GM23248 (cell line): ENCODE measurements at regions not wholly inside any gene's neighbourhood (a gene's known extent, or its start where the extent isn't known, plus 50 kb on each side); places are given as distances from the start of the nearest gene placed in this dataset.
"Not testable (repeated sequence)": the region's sequence is repeated elsewhere in the genome, so short reads cannot be mapped to it uniquely, and the experiment has no call there.

Source experiments
- DNase-seq: peaks from one replicate; pipeline ENCODE4 v3.0.0-alpha.2; 2015
- H2AFZ ChIP-seq: fragments of 200-600 bp; sonication (generic); 2 replicates; pipeline ENCODE4 v1.6.1; 2016; ENCODE audit warnings: antibody characterized with exemption
- H3F3A ChIP-seq: fragments of 200-600 bp; sonication (generic); 2 replicates; pipeline ENCODE4 v1.6.1; 2016; ENCODE audit warnings: mild to moderate bottlenecking, antibody characterized with exemption, mixed run types; ENCODE audit not compliant: insufficient read depth
- H3K27ac ChIP-seq: fragments of 200-600 bp; sonication (generic); 2 replicates; pipeline ENCODE4 v1.5.1; 2016; ENCODE audit warnings: mild to moderate bottlenecking
- H3K27me3 ChIP-seq: fragments of 200-600 bp; sonication (generic); replicated peaks from 2 replicates; pipeline ENCODE4 v1.6.1; 2016; ENCODE audit warnings: mild to moderate bottlenecking; ENCODE audit not compliant: insufficient read depth
- H3K36me3 ChIP-seq: fragments of 200-600 bp; sonication (generic); 2 replicates; pipeline ENCODE4 v1.6.1; 2016; ENCODE audit warnings: low read depth, mild to moderate bottlenecking
- H3K4me1 ChIP-seq: fragments of 200-600 bp; sonication (generic); 2 replicates; pipeline ENCODE4 v1.6.1; 2016; ENCODE audit warnings: mild to moderate bottlenecking; ENCODE audit not compliant: insufficient read depth
- H3K4me2 ChIP-seq: fragments of 200-600 bp; sonication (generic); one replicate; pipeline ENCODE4 v1.6.1; 2016; ENCODE audit warnings: mild to moderate bottlenecking; ENCODE audit not compliant: unreplicated experiment
- H3K4me3 ChIP-seq: fragments of 200-600 bp; sonication (generic); 2 replicates; pipeline ENCODE4 v1.5.1; 2016; ENCODE audit warnings: mild to moderate bottlenecking
- H3K79me2 ChIP-seq: fragments of 200-600 bp; sonication (generic); 2 replicates; pipeline ENCODE4 v1.6.1; 2016; ENCODE audit warnings: mild to moderate bottlenecking; ENCODE audit not compliant: insufficient read depth
- H3K9ac ChIP-seq: fragments of 200-600 bp; sonication (generic); 2 replicates; pipeline ENCODE4 v1.6.1; 2016; ENCODE audit warnings: mild to moderate bottlenecking
- H3K9me2 ChIP-seq: fragments of 200-600 bp; sonication (generic); 2 replicates; pipeline ENCODE4 v1.6.1; 2016; ENCODE audit warnings: mixed run types, mild to moderate bottlenecking, moderate library complexity; ENCODE audit not compliant: insufficient read depth
- H3K9me3 ChIP-seq: fragments of 200-600 bp; sonication (generic); one replicate; pipeline ENCODE4 v1.6.1; 2017; ENCODE audit warnings: low read depth
- H4K20me1 ChIP-seq: fragments of 200-600 bp; sonication (generic); 2 replicates; pipeline ENCODE4 v1.6.0; 2016; ENCODE audit not compliant: insufficient read depth
- EZH2 ChIP-seq: fragments of 200-600 bp; sonication (generic); IDR thresholded peaks from 2 replicates; pipeline ENCODE4 v1.6.1; 2018; ENCODE audit warnings: antibody characterized with exemption, mild to moderate bottlenecking; ENCODE audit not compliant: insufficient read depth, poor library complexity, severe bottlenecking
- EZH2phosphoT487 ChIP-seq: fragments of 200-600 bp; sonication (generic); IDR thresholded peaks from 2 replicates; pipeline ENCODE4 v1.6.1; 2018; ENCODE audit warnings: antibody characterized with exemption, moderate library complexity, mild to moderate bottlenecking, low read depth; ENCODE audit not compliant: insufficient read depth
- WGBS, 2 experiments: methylation state at CpG; one replicate each; pipeline ENCODE4 v1.1.6; 2015 to 2017; ENCODE audit warnings: low lambda C conversion rate in 2 of 2, low coverage in 1 of 2; ENCODE audit errors: missing lambda C conversion rate in 2 of 2; 5-methylcytosine and 5-hydroxymethylcytosine counted together
- in situ Hi-C: fragments of 300-500 bp; cut with MboI; formaldehyde crosslinking; loops from 2 replicates; pipeline ENCODE4 v1.15.0; 2020

- Histone ChIP-seq H3K9me3 (no peaks in the 10 kb centered on the region), H3K27me3 (no peaks in the 10 kb centered on the region), H3K9ac (no peak overlapping the region), H3K4me2 (no peak overlapping the region), H4K20me1 (no peaks in the 10 kb centered on the region), H3K4me1 (no peaks in the 10 kb centered on the region), H3K36me3 (no peaks in the 10 kb centered on the region), H2AFZ (no peak overlapping the region), H3K4me3 (no peak overlapping the region), H3K9me2 (no peaks in the 10 kb centered on the region), H3K79me2 (no peaks in the 10 kb centered on the region), H3K27ac (no peak overlapping the region), H3F3A (no peaks in the 10 kb centered on the region)
- in situ Hi-C loops: no loop called here
- no peak for DNase-seq
- WGBS, 2 experiments: 50 to 55% methylated on average over 3 of the region's 3 CpGs
- no peak for TF ChIP-seq EZH2phosphoT487
- no peak for TF ChIP-seq EZH2
Observed at GRCh38 chr4:149912000-149912399, 96.4 kb upstream of the IQCM start.

- Histone ChIP-seq H2AFZ (no peak overlapping the region), H3K4me3 (no peak overlapping the region), H3K27me3 (no peaks in the 10 kb centered on the region), H3K4me2 (no peak overlapping the region), H3K9ac (no peak overlapping the region), H3K4me1 (no peaks in the 10 kb centered on the region), H3K27ac (no peak overlapping the region), H3K36me3 (no peaks in the 10 kb centered on the region), H3K9me2 (no peaks in the 10 kb centered on the region), H3F3A (no peaks in the 10 kb centered on the region), H3K79me2 (no peaks in the 10 kb centered on the region), H3K9me3 (no peaks in the 10 kb centered on the region), H4K20me1 (no peaks in the 10 kb centered on the region)
- in situ Hi-C loops: no loop called here
- peak; percentile 73 for DNase-seq
- 44 to 45% methylated on average over 7 of the region's 7 CpGs for WGBS, 2 experiments
- TF ChIP-seq EZH2phosphoT487 (no peak), EZH2 (no peak)
Observed at GRCh38 chr4:149914119-149915115, 98.8 kb upstream of the IQCM start.

GRCh38 chr4:149915735-149916134 lies 100.1 kb upstream of the IQCM start:
- H3K4me3 ChIP-seq, H3K4me2 ChIP-seq, H2AFZ ChIP-seq, H4K20me1 ChIP-seq, H3K4me1 ChIP-seq, H3K9me2 ChIP-seq, H3K9ac ChIP-seq, H3K27ac ChIP-seq, H3K27me3 ChIP-seq, in situ Hi-C loops, H3K9me3 ChIP-seq, H3K79me2 ChIP-seq, H3F3A ChIP-seq, H3K36me3 ChIP-seq, DNase-seq: not testable (repeated sequence)
- 69 to 74% methylated on average over 13 to 15 of the region's 15 CpGs for WGBS, 2 experiments

- TF ChIP-seq EZH2: no peak
- no peak for TF ChIP-seq EZH2phosphoT487
- Histone ChIP-seq H3K4me1 (no peaks in the 10 kb centered on the region), H3K4me2 (no peak overlapping the region), H3K36me3 (no peaks in the 10 kb centered on the region), H3K27me3 (no peaks in the 10 kb centered on the region), H3K4me3 (no peak overlapping the region), H4K20me1 (no peaks in the 10 kb centered on the region), H3F3A (no peaks in the 10 kb centered on the region), H3K27ac (no peak overlapping the region), H3K79me2 (no peaks in the 10 kb centered on the region), H3K9me3 (no peaks in the 10 kb centered on the region), H2AFZ (no peak overlapping the region), H3K9ac (no peak overlapping the region), H3K9me2 (no peaks in the 10 kb centered on the region)
- 76 to 79% methylated on average over 5 to 6 of the region's 6 CpGs for WGBS, 2 experiments
- DNase-seq: no peak
- in situ Hi-C loops: no loop called here
Observed at GRCh38 chr4:149923736-149924135, 108.1 kb upstream of the IQCM start.
